ENCODE measurements at regions not wholly inside any gene's neighbourhood (a gene's known extent, or its start where the extent isn't known, plus 50 kb on each side); places are given as distances from the start of the nearest gene placed in this dataset.

DNA sequence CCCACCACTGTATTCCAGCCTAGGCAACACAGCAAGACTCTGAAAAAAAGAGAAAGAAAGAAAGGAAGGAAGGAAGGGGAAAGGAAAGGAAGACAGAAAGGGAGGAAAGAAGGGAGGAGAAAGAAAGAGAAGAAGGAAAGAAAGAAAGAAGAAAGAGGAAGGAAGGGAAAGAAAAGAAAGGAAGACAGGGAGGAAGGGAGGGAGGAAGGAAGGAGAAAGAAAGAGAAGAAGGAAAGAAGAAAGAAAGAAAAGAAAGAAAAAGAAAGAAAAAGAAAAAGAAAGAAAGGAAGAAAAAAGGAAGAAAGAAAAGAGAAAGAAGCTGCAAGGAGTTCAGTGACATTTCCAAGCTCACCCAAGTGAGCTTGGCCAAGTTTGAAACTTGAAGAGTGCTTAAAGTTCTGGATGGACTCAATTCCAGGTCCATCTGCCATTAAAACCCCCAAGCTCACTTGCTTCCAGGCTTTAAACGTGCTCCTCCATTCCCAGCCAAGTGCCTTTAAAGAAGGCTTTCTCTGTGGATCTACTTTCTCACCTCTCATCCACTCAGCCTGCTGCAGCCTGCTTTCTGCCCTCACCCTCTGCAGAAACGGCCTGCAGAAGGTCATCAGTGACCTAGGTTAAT, 101.5 kb downstream of the VCPKMT start:
- TF ChIP-seq, protein P1, sequence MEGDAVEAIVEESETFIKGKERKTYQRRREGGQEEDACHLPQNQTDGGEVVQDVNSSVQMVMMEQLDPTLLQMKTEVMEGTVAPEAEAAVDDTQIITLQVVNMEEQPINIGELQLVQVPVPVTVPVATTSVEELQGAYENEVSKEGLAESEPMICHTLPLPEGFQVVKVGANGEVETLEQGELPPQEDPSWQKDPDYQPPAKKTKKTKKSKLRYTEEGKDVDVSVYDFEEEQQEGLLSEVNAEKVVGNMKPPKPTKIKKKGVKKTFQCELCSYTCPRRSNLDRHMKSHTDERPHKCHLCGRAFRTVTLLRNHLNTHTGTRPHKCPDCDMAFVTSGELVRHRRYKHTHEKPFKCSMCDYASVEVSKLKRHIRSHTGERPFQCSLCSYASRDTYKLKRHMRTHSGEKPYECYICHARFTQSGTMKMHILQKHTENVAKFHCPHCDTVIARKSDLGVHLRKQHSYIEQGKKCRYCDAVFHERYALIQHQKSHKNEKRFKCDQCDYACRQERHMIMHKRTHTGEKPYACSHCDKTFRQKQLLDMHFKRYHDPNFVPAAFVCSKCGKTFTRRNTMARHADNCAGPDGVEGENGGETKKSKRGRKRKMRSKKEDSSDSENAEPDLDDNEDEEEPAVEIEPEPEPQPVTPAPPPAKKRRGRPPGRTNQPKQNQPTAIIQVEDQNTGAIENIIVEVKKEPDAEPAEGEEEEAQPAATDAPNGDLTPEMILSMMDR (IDR thresholded peaks at IDR 0.05; ENCODE audit: insufficient read depth, low read length), result no peak
- TF ChIP-seq, protein P2, sequence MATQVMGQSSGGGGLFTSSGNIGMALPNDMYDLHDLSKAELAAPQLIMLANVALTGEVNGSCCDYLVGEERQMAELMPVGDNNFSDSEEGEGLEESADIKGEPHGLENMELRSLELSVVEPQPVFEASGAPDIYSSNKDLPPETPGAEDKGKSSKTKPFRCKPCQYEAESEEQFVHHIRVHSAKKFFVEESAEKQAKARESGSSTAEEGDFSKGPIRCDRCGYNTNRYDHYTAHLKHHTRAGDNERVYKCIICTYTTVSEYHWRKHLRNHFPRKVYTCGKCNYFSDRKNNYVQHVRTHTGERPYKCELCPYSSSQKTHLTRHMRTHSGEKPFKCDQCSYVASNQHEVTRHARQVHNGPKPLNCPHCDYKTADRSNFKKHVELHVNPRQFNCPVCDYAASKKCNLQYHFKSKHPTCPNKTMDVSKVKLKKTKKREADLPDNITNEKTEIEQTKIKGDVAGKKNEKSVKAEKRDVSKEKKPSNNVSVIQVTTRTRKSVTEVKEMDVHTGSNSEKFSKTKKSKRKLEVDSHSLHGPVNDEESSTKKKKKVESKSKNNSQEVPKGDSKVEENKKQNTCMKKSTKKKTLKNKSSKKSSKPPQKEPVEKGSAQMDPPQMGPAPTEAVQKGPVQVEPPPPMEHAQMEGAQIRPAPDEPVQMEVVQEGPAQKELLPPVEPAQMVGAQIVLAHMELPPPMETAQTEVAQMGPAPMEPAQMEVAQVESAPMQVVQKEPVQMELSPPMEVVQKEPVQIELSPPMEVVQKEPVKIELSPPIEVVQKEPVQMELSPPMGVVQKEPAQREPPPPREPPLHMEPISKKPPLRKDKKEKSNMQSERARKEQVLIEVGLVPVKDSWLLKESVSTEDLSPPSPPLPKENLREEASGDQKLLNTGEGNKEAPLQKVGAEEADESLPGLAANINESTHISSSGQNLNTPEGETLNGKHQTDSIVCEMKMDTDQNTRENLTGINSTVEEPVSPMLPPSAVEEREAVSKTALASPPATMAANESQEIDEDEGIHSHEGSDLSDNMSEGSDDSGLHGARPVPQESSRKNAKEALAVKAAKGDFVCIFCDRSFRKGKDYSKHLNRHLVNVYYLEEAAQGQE (IDR thresholded peaks at IDR 0.05; ENCODE audit: insufficient replicate concordance, low read depth), result no peak
- TF ChIP-seq POLR2AphosphoS5 (IDR thresholded peaks at IDR 0.05; ENCODE audit: low read depth) (no peak), GABPA (IDR thresholded peaks at IDR 0.05; ENCODE audit: low read depth) (no peak)
